HG02938 (cell line): ENCODE measurements at regions not wholly inside any gene's neighbourhood (a gene's known extent, or its start where the extent isn't known, plus 50 kb on each side); places are given as distances from the start of the nearest gene placed in this dataset.

Experiments
- ATAC-seq: cut with Tn5 transposase; IDR thresholded peaks from one replicate; pipeline ENCODE4 v1.9.1; 2021; ENCODE audit warnings: mild to moderate bottlenecking, moderate library complexity; ENCODE audit not compliant: unreplicated experiment

GRCh38 chr5:144103611-144104485 lies 66.6 kb downstream of the YIPF5 start:
- ATAC-seq, result no peak

- no peak for ATAC-seq
Observed at GRCh38 chr5:144105371-144105770, 65.1 kb downstream of the YIPF5 start.

- no peak for ATAC-seq
Observed at GRCh38 chr5:144108131-144108530, 62.3 kb downstream of the YIPF5 start.
